Activated T-cell treated with anti-CD3 and anti-CD28 coated beads, Interleukin-2, amount 50 U/mL, for 24 hours (primary cell): ENCODE measurements at regions not wholly inside any gene's neighbourhood (a gene's known extent, or its start where the extent isn't known, plus 50 kb on each side); places are given as distances from the start of the nearest gene placed in this dataset.
"Not testable (repeated sequence)": the region's sequence is repeated elsewhere in the genome, so short reads cannot be mapped to it uniquely, and the experiment has no call there.

Experiments
- DNase-seq: peaks from one replicate; pipeline ENCODE4 v3.0.0-alpha.2; 2020
- H3K27ac Mint-ChIP-seq: 2 replicates; pipeline ENCODE4 v1.8.0; 2020; ENCODE audit warnings: mild to moderate bottlenecking, mixed read lengths
- H3K27me3 Mint-ChIP-seq: 2 replicates; pipeline ENCODE4 v1.8.0; 2020; ENCODE audit warnings: mixed read lengths
- H3K36me3 Mint-ChIP-seq: 2 replicates; pipeline ENCODE4 v1.8.0; 2020; ENCODE audit warnings: low read depth, mixed read lengths
- H3K4me1 Mint-ChIP-seq: 2 replicates; pipeline ENCODE4 v1.8.0; 2020; ENCODE audit warnings: low read depth, mixed read lengths
- H3K4me3 Mint-ChIP-seq: 2 replicates; pipeline ENCODE4 v1.8.0; 2020; ENCODE audit warnings: mild to moderate bottlenecking, moderate library complexity, mixed read lengths
- H3K9me3 Mint-ChIP-seq: 2 replicates; pipeline ENCODE4 v1.8.0; 2020; ENCODE audit warnings: mixed read lengths

- H3K9me3 Mint-ChIP-seq, result peaks cover 11% of the 10 kb centered on the region
- H3K4me3 Mint-ChIP-seq, result no peak overlapping the region
- DNase-seq, result no peak
- H3K27ac Mint-ChIP-seq, result no peak overlapping the region
- H3K4me1 Mint-ChIP-seq, result no peaks in the 10 kb centered on the region
- no peaks in the 10 kb centered on the region for H3K27me3 Mint-ChIP-seq
- no peaks in the 10 kb centered on the region for H3K36me3 Mint-ChIP-seq
These were observed 1244.3 kb downstream of the RAPGEF2 start for GRCh38 chr4:160347197-160347596.

- no peak overlapping the region for H3K27ac Mint-ChIP-seq
- no peak for DNase-seq
- H3K9me3 Mint-ChIP-seq, result peaks cover 5% of the 10 kb centered on the region
- H3K4me1 Mint-ChIP-seq, result no peaks in the 10 kb centered on the region
- H3K36me3 Mint-ChIP-seq, result no peaks in the 10 kb centered on the region
- H3K27me3 Mint-ChIP-seq, result no peaks in the 10 kb centered on the region
- no peak overlapping the region for H3K4me3 Mint-ChIP-seq
These were observed 1248.1 kb downstream of the RAPGEF2 start for GRCh38 chr4:160350944-160351343.

GRCh38 chr4:160352637-160353036 lies 1249.8 kb downstream of the RAPGEF2 start:
- no peaks in the 10 kb centered on the region for H3K36me3 Mint-ChIP-seq
- H3K4me3 Mint-ChIP-seq, result no peak overlapping the region
- no peak for DNase-seq
- no peak overlapping the region for H3K27ac Mint-ChIP-seq
- no peaks in the 10 kb centered on the region for H3K27me3 Mint-ChIP-seq
- H3K9me3 Mint-ChIP-seq, result peaks cover 3% of the 10 kb centered on the region
- no peaks in the 10 kb centered on the region for H3K4me1 Mint-ChIP-seq

- H3K27me3 Mint-ChIP-seq, result no peaks in the 10 kb centered on the region
- DNase-seq, result no peak
- peaks cover 3% of the 10 kb centered on the region for H3K9me3 Mint-ChIP-seq
- no peaks in the 10 kb centered on the region for H3K4me1 Mint-ChIP-seq
- H3K36me3 Mint-ChIP-seq, result no peaks in the 10 kb centered on the region
- H3K4me3 Mint-ChIP-seq, result no peak overlapping the region
- H3K27ac Mint-ChIP-seq, result no peak overlapping the region
These were observed 1250.7 kb downstream of the RAPGEF2 start for GRCh38 chr4:160353548-160353947.

GRCh38 chr4:160362478-160362877 lies 1259.6 kb downstream of the RAPGEF2 start:
- no peak for DNase-seq
- H3K4me3 Mint-ChIP-seq, result no peak overlapping the region
- H3K9me3 Mint-ChIP-seq, result peaks cover 9% of the 10 kb centered on the region
- no peaks in the 10 kb centered on the region for H3K27me3 Mint-ChIP-seq
- no peak overlapping the region for H3K27ac Mint-ChIP-seq
- H3K36me3 Mint-ChIP-seq, result no peaks in the 10 kb centered on the region
- no peaks in the 10 kb centered on the region for H3K4me1 Mint-ChIP-seq

GRCh38 chr4:160364217-160364616 lies 1261.3 kb downstream of the RAPGEF2 start:
- H3K9me3 Mint-ChIP-seq, result peaks cover 9% of the 10 kb centered on the region

GRCh38 chr4:160364665-160365064 lies 1261.8 kb downstream of the RAPGEF2 start:
- H3K27ac Mint-ChIP-seq, DNase-seq, H3K4me3 Mint-ChIP-seq, H3K27me3 Mint-ChIP-seq, H3K36me3 Mint-ChIP-seq, H3K9me3 Mint-ChIP-seq, H3K4me1 Mint-ChIP-seq: not testable (repeated sequence)

More at GRCh38 chr4:160364217-160364616, 1261.3 kb downstream of the RAPGEF2 start:
- H3K4me1 Mint-ChIP-seq, result no peaks in the 10 kb centered on the region
- H3K27ac Mint-ChIP-seq, result no peak overlapping the region
- DNase-seq, result no peak
- H3K27me3 Mint-ChIP-seq, result no peaks in the 10 kb centered on the region
- H3K36me3 Mint-ChIP-seq, result no peaks in the 10 kb centered on the region
- H3K4me3 Mint-ChIP-seq, result no peak overlapping the region

GRCh38 chr4:160365383-160365782 lies 1262.5 kb downstream of the RAPGEF2 start:
- H3K4me3 Mint-ChIP-seq, H3K36me3 Mint-ChIP-seq, H3K27ac Mint-ChIP-seq, DNase-seq, H3K4me1 Mint-ChIP-seq, H3K27me3 Mint-ChIP-seq: not testable (repeated sequence)
- H3K9me3 Mint-ChIP-seq, result peaks cover 12% of the 10 kb centered on the region

GRCh38 chr4:160370046-160370445 lies 1267.2 kb downstream of the RAPGEF2 start:
- Mint-ChIP-seq H3K4me3 (no peak overlapping the region), H3K4me1 (no peaks in the 10 kb centered on the region), H3K36me3 (no peaks in the 10 kb centered on the region), H3K27me3 (no peaks in the 10 kb centered on the region), H3K27ac (no peak overlapping the region), H3K9me3 (peaks cover 3% of the 10 kb centered on the region)
- no peak for DNase-seq

- no peak overlapping the region for H3K27ac Mint-ChIP-seq
- no peaks in the 10 kb centered on the region for H3K36me3 Mint-ChIP-seq
- no peaks in the 10 kb centered on the region for H3K4me1 Mint-ChIP-seq
- peaks cover 3% of the 10 kb centered on the region for H3K9me3 Mint-ChIP-seq
- no peak overlapping the region for H3K4me3 Mint-ChIP-seq
- DNase-seq, result no peak
- no peaks in the 10 kb centered on the region for H3K27me3 Mint-ChIP-seq
These were observed 1268.6 kb downstream of the RAPGEF2 start for GRCh38 chr4:160371446-160371845.

GRCh38 chr4:160372390-160372789 lies 1269.5 kb downstream of the RAPGEF2 start:
- Mint-ChIP-seq H3K36me3 (no peaks in the 10 kb centered on the region), H3K9me3 (peaks cover 3% of the 10 kb centered on the region), H3K27me3 (no peaks in the 10 kb centered on the region), H3K27ac (no peak overlapping the region), H3K4me1 (no peaks in the 10 kb centered on the region), H3K4me3 (no peak overlapping the region)
- DNase-seq, result no peak

- Mint-ChIP-seq H3K27ac (no peak overlapping the region), H3K4me3 (no peak overlapping the region), H3K27me3 (no peaks in the 10 kb centered on the region), H3K9me3 (peaks cover 3% of the 10 kb centered on the region), H3K36me3 (no peaks in the 10 kb centered on the region), H3K4me1 (no peaks in the 10 kb centered on the region)
- DNase-seq, result no peak
These were observed 1271.0 kb downstream of the RAPGEF2 start for GRCh38 chr4:160373911-160374310.

GRCh38 chr4:160375772-160376452 lies 1273.0 kb downstream of the RAPGEF2 start:
- no peak for DNase-seq
- H3K9me3 Mint-ChIP-seq, result no peaks in the 10 kb centered on the region
- H3K36me3 Mint-ChIP-seq, result no peaks in the 10 kb centered on the region
- no peaks in the 10 kb centered on the region for H3K4me1 Mint-ChIP-seq
- no peak overlapping the region for H3K27ac Mint-ChIP-seq
- no peaks in the 10 kb centered on the region for H3K27me3 Mint-ChIP-seq
- no peak overlapping the region for H3K4me3 Mint-ChIP-seq

GRCh38 chr4:160386846-160387245 lies 1284.0 kb downstream of the RAPGEF2 start:
- no peak overlapping the region for H3K27ac Mint-ChIP-seq
- H3K9me3 Mint-ChIP-seq, result peaks cover 12% of the 10 kb centered on the region

GRCh38 chr4:160399826-160400225 lies 1296.9 kb downstream of the RAPGEF2 start:
- H3K4me3 Mint-ChIP-seq, result no peak overlapping the region
- H3K27me3 Mint-ChIP-seq, result no peaks in the 10 kb centered on the region
- H3K36me3 Mint-ChIP-seq, result no peaks in the 10 kb centered on the region
- no peaks in the 10 kb centered on the region for H3K4me1 Mint-ChIP-seq
- H3K27ac Mint-ChIP-seq, result no peak overlapping the region
- no peak for DNase-seq
- peaks cover 17% of the 10 kb centered on the region for H3K9me3 Mint-ChIP-seq

More at GRCh38 chr4:160386846-160387245, 1284.0 kb downstream of the RAPGEF2 start:
- no peak for DNase-seq
- Mint-ChIP-seq H3K36me3 (no peaks in the 10 kb centered on the region), H3K4me3 (no peak overlapping the region), H3K4me1 (no peaks in the 10 kb centered on the region), H3K27me3 (no peaks in the 10 kb centered on the region)

- no peak for DNase-seq
- no peaks in the 10 kb centered on the region for H3K36me3 Mint-ChIP-seq
- H3K27me3 Mint-ChIP-seq, result no peaks in the 10 kb centered on the region
- H3K4me1 Mint-ChIP-seq, result no peaks in the 10 kb centered on the region
- peaks cover 21% of the 10 kb centered on the region for H3K9me3 Mint-ChIP-seq
- no peak overlapping the region for H3K4me3 Mint-ChIP-seq
- no peak overlapping the region for H3K27ac Mint-ChIP-seq
These were observed 1300.2 kb downstream of the RAPGEF2 start for GRCh38 chr4:160403081-160403480.
